ENCODE measurements at regions not wholly inside any gene's neighbourhood (a gene's known extent, or its start where the extent isn't known, plus 50 kb on each side); places are given as distances from the start of the nearest gene placed in this dataset.

DNA sequence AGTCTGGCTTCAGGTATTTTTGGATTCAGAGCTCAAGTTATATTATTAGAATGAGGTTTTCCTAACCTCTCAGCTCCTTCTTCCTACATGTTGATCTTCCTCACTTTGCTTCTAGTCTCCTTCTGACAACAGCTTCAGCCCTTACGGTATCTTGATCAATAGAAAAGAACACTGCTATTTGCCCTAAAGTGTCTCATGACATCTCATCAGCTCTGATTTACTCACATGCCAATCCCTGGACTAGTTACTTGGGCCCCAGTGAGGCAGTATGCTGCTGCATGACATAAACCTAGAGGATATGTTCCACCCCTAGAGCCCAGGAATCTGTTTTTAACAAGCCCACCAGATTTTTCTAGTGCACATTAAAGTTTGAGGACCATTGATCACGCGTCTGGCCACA is 110.3 kb downstream of the UNC5CL start:
- TF ChIP-seq, protein P1, sequence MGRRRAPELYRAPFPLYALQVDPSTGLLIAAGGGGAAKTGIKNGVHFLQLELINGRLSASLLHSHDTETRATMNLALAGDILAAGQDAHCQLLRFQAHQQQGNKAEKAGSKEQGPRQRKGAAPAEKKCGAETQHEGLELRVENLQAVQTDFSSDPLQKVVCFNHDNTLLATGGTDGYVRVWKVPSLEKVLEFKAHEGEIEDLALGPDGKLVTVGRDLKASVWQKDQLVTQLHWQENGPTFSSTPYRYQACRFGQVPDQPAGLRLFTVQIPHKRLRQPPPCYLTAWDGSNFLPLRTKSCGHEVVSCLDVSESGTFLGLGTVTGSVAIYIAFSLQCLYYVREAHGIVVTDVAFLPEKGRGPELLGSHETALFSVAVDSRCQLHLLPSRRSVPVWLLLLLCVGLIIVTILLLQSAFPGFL (CRISPR knock-in tag; IDR thresholded peaks at IDR 0.05): no peak
- TF ChIP-seq FOXP1 (CRISPR knock-in tag; IDR thresholded peaks at IDR 0.05) (no peak), TCFL5 (CRISPR knock-in tag; conservative IDR thresholded peaks at IDR 0.05) (no peak), FOXK1 (CRISPR knock-in tag; IDR thresholded peaks at IDR 0.05; ENCODE audit: borderline replicate concordance) (no peak), ETV5 (CRISPR knock-in tag; IDR thresholded peaks at IDR 0.05; ENCODE audit: low read depth) (no peak), RBM34 (IDR thresholded peaks at IDR 0.05; ENCODE audit: borderline replicate concordance, insufficient read depth, low read length) (no peak), EHMT2 (IDR thresholded peaks at IDR 0.05) (no peak), EP300 (IDR thresholded peaks at IDR 0.05; ENCODE audit: low read length) (no peak)
- FAIRE-seq (no peak), DNase-seq (ENCODE audit: extremely low read depth in 1 of 4, low spot score in 3 of 4) (no peak), ATAC-seq (no peak)
- Histone ChIP-seq H3K27me3 (ENCODE audit: control insufficient read depth in 2 of 2, insufficient read depth in 2 of 2, low read length in 2 of 2) (peaks cover 18 to 23% of the 10 kb centered on the region in 2 experiments; a peak in 4 of 5 replicates), H4K20me1 (replicated peaks; ENCODE audit: control insufficient read depth, insufficient read depth, low read length) (no peaks in the 10 kb centered on the region), H3K79me2 (ENCODE audit: control insufficient read depth, insufficient read depth, low read length) (no peaks in the 10 kb centered on the region), H3K36me3 (ENCODE audit: control insufficient read depth, insufficient read depth, low read length) (no peaks in the 10 kb centered on the region), H3K4me1 (replicated peaks in 1 of 2; ENCODE audit: control insufficient read depth in 2 of 2, insufficient read depth in 2 of 2, low read length in 2 of 2) (peaks cover 0 to 5% of the 10 kb centered on the region in 2 experiments; a peak in 2 of 5 replicates), H2AFZ (ENCODE audit: low read depth, low read length) (no peak overlapping the region), H3K4me2 (ENCODE audit: insufficient read depth, low read length) (no peak overlapping the region), H3K9me3 (replicated peaks; ENCODE audit: control insufficient read depth, insufficient read depth, low read depth, low read length) (no peaks in the 10 kb centered on the region), H3K27ac (ENCODE audit: extremely low read depth, low read depth, low read length) (no peak overlapping the region), H3K9ac (ENCODE audit: insufficient read depth in 1 of 2, low read depth in 2 of 2, low read length in 2 of 2) (no peak overlapping the region), H3K9me1 (ENCODE audit: control insufficient read depth, insufficient read depth, low read length) (no peaks in the 10 kb centered on the region), H3K4me3 (no peak overlapping the region)
- intact Hi-C loops (cut with micrococcal nuclease) (no loop called here), in situ Hi-C loops (cut with MboI) (no loop called here)
- BruUV-seq (replicated peaks): no TSS peak
- CTCF ChIA-PET (ENCODE audit: low intra/inter-chr PET ratio): no interaction called here
- POLR2A ChIA-PET: interaction anchor here (0.8 to 2.2 kb wide), 2 partner anchors 8 to 10 kb away, joined by 3 to 6 read pairs; no protein-coding TSS in a partner anchor
- 3% methylated on average over 3 of the region's 3 CpGs for WGBS (ENCODE audit: insufficient coverage, low coverage, missing lambda C conversion rate)
